Chondrocyte (in vitro differentiated cells): ENCODE measurements at regions not wholly inside any gene's neighbourhood (a gene's known extent, or its start where the extent isn't known, plus 50 kb on each side); places are given as distances from the start of the nearest gene placed in this dataset.

Source experiments
- DNase-seq: peaks from one replicate; pipeline ENCODE4 v3.0.0; 2021; ENCODE audit warnings: mixed read lengths, low spot score
- H3K27ac Mint-ChIP-seq: one replicate; pipeline ENCODE4 v1.8.0; 2021; ENCODE audit warnings: mild to moderate bottlenecking, moderate library complexity, mixed read lengths; ENCODE audit not compliant: unreplicated experiment
- H3K27me3 Mint-ChIP-seq: 2 replicates; pipeline ENCODE4 v1.8.0; 2021; ENCODE audit warnings: low read depth, mixed read lengths
- H3K36me3 Mint-ChIP-seq: 2 replicates; pipeline ENCODE4 v1.8.0; 2021; ENCODE audit warnings: low read depth, mixed read lengths
- H3K4me1 Mint-ChIP-seq: 2 replicates; pipeline ENCODE4 v1.8.0; 2021; ENCODE audit warnings: low read depth, mild to moderate bottlenecking, mixed read lengths
- H3K4me3 Mint-ChIP-seq: one replicate; pipeline ENCODE4 v1.8.0; 2021; ENCODE audit warnings: mild to moderate bottlenecking, moderate library complexity, mixed read lengths; ENCODE audit not compliant: unreplicated experiment
- H3K9me3 Mint-ChIP-seq: 2 replicates; pipeline ENCODE4 v1.8.0; 2021; ENCODE audit warnings: low read depth, mixed read lengths
- TF ChIP-seq, protein P1 (sequence below): fragments of 200-600 bp; sonication (generic); IDR thresholded peaks from 2 replicates; pipeline ENCODE4 v1.5.0; 2021; ENCODE audit warnings: antibody characterized with exemption, mild to moderate bottlenecking, moderate library complexity

DNA sequence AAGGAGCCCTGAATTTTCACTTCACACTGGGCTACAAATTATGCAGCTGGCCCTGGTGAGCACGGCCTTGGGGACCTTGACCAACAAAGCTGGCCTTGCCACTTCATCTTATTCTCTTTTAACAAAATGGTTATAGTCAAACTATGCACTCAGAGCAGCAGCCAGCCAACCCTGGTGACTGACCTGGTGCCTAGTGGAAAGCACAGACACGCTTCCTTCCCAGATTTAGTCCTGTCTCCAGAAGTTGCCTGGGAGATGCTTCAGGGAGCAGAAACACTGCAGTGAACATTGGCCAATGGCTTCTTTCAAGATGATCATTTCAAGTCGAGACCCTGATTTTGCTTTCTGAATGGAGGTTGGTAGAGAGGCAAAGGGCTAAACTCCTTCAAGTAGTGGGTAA lies 249.3 kb downstream of the SIPA1L2 start:
- no peaks in the 10 kb centered on the region for H3K27me3 Mint-ChIP-seq
- peaks cover 51% of the 10 kb centered on the region for H3K4me1 Mint-ChIP-seq
- H3K4me3 Mint-ChIP-seq: no peak overlapping the region
- TF ChIP-seq, protein P1, sequence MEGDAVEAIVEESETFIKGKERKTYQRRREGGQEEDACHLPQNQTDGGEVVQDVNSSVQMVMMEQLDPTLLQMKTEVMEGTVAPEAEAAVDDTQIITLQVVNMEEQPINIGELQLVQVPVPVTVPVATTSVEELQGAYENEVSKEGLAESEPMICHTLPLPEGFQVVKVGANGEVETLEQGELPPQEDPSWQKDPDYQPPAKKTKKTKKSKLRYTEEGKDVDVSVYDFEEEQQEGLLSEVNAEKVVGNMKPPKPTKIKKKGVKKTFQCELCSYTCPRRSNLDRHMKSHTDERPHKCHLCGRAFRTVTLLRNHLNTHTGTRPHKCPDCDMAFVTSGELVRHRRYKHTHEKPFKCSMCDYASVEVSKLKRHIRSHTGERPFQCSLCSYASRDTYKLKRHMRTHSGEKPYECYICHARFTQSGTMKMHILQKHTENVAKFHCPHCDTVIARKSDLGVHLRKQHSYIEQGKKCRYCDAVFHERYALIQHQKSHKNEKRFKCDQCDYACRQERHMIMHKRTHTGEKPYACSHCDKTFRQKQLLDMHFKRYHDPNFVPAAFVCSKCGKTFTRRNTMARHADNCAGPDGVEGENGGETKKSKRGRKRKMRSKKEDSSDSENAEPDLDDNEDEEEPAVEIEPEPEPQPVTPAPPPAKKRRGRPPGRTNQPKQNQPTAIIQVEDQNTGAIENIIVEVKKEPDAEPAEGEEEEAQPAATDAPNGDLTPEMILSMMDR: no peak
- no peak overlapping the region for H3K27ac Mint-ChIP-seq
- no peak for DNase-seq
- no peaks in the 10 kb centered on the region for H3K9me3 Mint-ChIP-seq
- no peaks in the 10 kb centered on the region for H3K36me3 Mint-ChIP-seq

DNA sequence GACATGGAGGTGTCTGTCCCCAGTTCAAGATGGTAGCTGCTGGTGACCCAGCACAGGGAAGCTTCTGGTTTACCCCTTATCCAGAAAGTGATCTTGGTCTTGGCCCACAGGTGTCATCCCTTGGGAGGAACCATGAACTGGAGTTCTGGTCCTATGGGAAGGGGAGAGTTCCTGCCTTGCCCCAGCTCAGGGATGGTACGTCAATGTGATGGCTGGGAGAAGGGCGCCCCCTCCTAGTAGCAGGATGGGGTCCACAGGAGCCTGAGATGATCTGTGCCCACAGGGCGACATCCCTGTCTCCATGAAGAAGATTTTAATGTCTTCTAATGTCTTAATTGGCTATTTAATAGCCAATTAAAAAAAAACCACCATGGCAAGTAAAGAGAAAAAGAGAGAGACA lies 249.8 kb downstream of the SIPA1L2 start:
- TF ChIP-seq, protein P1: no peak
- Mint-ChIP-seq H3K4me3 (no peak overlapping the region), H3K36me3 (no peaks in the 10 kb centered on the region), H3K9me3 (no peaks in the 10 kb centered on the region), H3K27me3 (no peaks in the 10 kb centered on the region), H3K27ac (no peak overlapping the region), H3K4me1 (peaks cover 47% of the 10 kb centered on the region)
- no peak for DNase-seq

DNA sequence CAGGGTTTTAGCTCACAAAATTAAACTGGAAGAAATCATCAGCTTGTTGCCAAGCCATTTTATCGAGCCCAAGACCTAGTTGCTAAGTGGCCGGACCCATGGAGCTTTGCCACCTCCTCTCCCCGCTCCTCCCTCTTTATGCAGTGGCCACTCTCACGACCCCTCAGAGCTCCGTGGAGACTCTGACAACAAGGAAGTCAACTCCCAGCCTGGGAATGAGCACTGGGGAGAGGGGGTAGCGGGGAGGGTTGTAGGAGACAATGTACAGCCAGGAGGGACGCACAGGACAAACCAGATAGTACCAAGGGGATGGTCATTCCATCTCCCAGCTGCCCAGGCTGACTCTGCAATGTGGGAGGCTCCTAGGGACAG lies 250.9 kb downstream of the SIPA1L2 start:
- H3K36me3 Mint-ChIP-seq: no peaks in the 10 kb centered on the region
- no peak overlapping the region for H3K4me3 Mint-ChIP-seq
- TF ChIP-seq, protein P1: no peak
- no peaks in the 10 kb centered on the region for H3K9me3 Mint-ChIP-seq
- H3K27me3 Mint-ChIP-seq: no peaks in the 10 kb centered on the region
- peak overlapping the region; percentile 57 for H3K27ac Mint-ChIP-seq
- H3K4me1 Mint-ChIP-seq: peaks cover 38% of the 10 kb centered on the region
- DNase-seq: no peak

DNA sequence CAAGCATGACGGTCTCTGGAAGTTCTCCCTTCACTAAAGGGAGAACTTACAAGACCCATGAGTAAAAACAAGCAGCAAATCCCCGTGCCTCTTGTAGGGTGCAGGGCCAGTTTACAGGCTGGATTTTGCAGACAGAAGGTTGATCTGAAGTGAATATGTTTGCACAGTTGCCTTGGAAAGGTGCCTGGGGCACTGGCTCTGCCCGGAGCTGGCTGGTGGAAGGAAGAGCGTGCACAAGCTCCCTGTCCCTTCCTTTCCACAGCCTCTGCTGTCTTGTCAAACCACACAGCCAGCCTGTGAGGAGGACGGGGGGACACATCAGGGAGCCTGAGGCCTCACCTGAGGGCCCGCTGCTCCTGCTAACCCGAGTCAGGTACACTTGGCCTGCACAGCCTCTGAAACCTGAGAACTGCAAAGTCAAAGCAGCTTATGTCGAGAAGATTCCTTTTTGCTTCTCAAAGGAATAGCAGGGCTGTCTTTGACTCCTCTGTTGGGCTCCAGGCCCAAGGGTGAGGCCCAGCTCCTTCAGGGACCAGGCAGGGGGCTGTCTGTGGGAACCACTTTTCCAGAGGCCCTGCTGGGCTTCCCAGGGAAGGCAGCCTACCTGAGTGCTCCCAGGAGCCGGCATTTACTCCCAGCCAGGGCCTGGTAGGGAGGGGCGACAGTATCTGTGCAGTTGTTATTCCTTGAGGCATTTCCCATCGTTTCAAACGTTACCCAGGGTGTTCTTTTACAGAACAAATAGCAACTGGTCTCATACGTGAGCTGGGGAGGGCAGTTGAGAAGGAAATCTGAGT lies 251.5 kb downstream of the SIPA1L2 start:
- no peaks in the 10 kb centered on the region for H3K36me3 Mint-ChIP-seq
- no peaks in the 10 kb centered on the region for H3K9me3 Mint-ChIP-seq
- H3K27ac Mint-ChIP-seq: peak overlapping the region; percentile 57
- TF ChIP-seq, protein P1: no peak
- H3K4me3 Mint-ChIP-seq: no peak overlapping the region
- no peak for DNase-seq
- H3K4me1 Mint-ChIP-seq: peaks cover 33% of the 10 kb centered on the region
- no peaks in the 10 kb centered on the region for H3K27me3 Mint-ChIP-seq

DNA sequence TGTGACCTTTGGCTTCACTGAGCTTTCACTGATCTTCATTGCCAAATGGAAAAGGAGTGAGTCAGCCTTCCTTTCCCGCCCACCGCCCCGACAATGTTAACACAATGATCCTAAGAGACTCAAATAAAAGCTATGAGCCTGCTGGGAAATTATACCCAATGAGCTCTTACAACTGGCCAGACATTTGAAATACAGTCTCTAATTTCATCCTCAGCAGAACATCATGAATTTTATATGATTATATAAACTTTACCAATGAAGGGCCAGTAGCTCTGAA lies 252.5 kb downstream of the SIPA1L2 start:
- DNase-seq: no peak

More for the DNA sequence above, 252.5 kb downstream of the SIPA1L2 start:
- no peak overlapping the region for H3K27ac Mint-ChIP-seq
- peaks cover 30% of the 10 kb centered on the region for H3K4me1 Mint-ChIP-seq
- TF ChIP-seq, protein P1: no peak
- H3K4me3 Mint-ChIP-seq: no peak overlapping the region
- H3K27me3 Mint-ChIP-seq: no peaks in the 10 kb centered on the region
- H3K36me3 Mint-ChIP-seq: no peaks in the 10 kb centered on the region
- no peaks in the 10 kb centered on the region for H3K9me3 Mint-ChIP-seq
